HG03039 (cell line): ENCODE measurements at regions not wholly inside any gene's neighbourhood (a gene's known extent, or its start where the extent isn't known, plus 50 kb on each side); places are given as distances from the start of the nearest gene placed in this dataset.

Source experiments
- ATAC-seq: cut with Tn5 transposase; IDR thresholded peaks from one replicate; pipeline ENCODE4 v1.9.1; 2021; ENCODE audit warnings: mild to moderate bottlenecking, moderate library complexity; ENCODE audit not compliant: unreplicated experiment

GRCh38 chr9:73446306-73446705 is 294.6 kb downstream of the ANXA1 start:
- ATAC-seq, result no peak

- no peak for ATAC-seq
These were observed 299.3 kb downstream of the ANXA1 start for GRCh38 chr9:73451003-73451402.

GRCh38 chr9:73459817-73460216 is 308.2 kb downstream of the ANXA1 start:
- ATAC-seq, result no peak

GRCh38 chr9:73468716-73469115 is 317.1 kb downstream of the ANXA1 start:
- no peak for ATAC-seq

GRCh38 chr9:73470766-73471165 is 319.1 kb downstream of the ANXA1 start:
- ATAC-seq, result no peak

GRCh38 chr9:73474002-73474600 is 322.4 kb downstream of the ANXA1 start:
- ATAC-seq, result no peak

- no peak for ATAC-seq
These were observed 323.0 kb downstream of the ANXA1 start for GRCh38 chr9:73474625-73475024.

- no peak for ATAC-seq
These were observed 343.2 kb downstream of the ANXA1 start for GRCh38 chr9:73494894-73495293.

GRCh38 chr9:73497796-73498195 is 346.1 kb downstream of the ANXA1 start:
- no peak for ATAC-seq

- no peak for ATAC-seq
These were observed 363.6 kb downstream of the ANXA1 start for GRCh38 chr9:73515216-73515615.

- no peak for ATAC-seq
These were observed 371.7 kb downstream of the ANXA1 start for GRCh38 chr9:73523391-73523790.

- ATAC-seq, result no peak
These were observed 373.7 kb downstream of the ANXA1 start for GRCh38 chr9:73525350-73525749.

- ATAC-seq, result no peak
These were observed 375.9 kb downstream of the ANXA1 start for GRCh38 chr9:73527521-73527920.

GRCh38 chr9:73528926-73529325 is 377.3 kb downstream of the ANXA1 start:
- ATAC-seq, result no peak

GRCh38 chr9:73529666-73530065 is 378.0 kb downstream of the ANXA1 start:
- ATAC-seq, result no peak

GRCh38 chr9:73531051-73531532 is 379.4 kb downstream of the ANXA1 start:
- ATAC-seq, result no peak

- peak; percentile 69 for ATAC-seq
These were observed 380.0 kb downstream of the ANXA1 start for GRCh38 chr9:73531658-73532057.

- ATAC-seq, result no peak
These were observed 381.3 kb downstream of the ANXA1 start for GRCh38 chr9:73532985-73533384.

- ATAC-seq, result no peak
These were observed 384.7 kb downstream of the ANXA1 start for GRCh38 chr9:73536403-73536802.

- ATAC-seq, result no peak
These were observed 385.9 kb downstream of the ANXA1 start for GRCh38 chr9:73537561-73537960.

- ATAC-seq, result no peak
These were observed 388.3 kb downstream of the ANXA1 start for GRCh38 chr9:73539881-73540390.

GRCh38 chr9:73541923-73542322 is 390.3 kb downstream of the ANXA1 start:
- ATAC-seq, result no peak

GRCh38 chr9:73543727-73544126 is 392.1 kb downstream of the ANXA1 start:
- ATAC-seq, result no peak
